Esophagus squamous epithelium (tissue), 4 donors: ENCODE measurements at regions not wholly inside any gene's neighbourhood (a gene's known extent, or its start where the extent isn't known, plus 50 kb on each side); places are given as distances from the start of the nearest gene placed in this dataset.

ENCODE experiments used
- CTCF ChIP-seq, 6 experiments: fragments of 450-650 bp in 4 of 6; fragments of 200-600 bp in 2 of 6; sonication (generic) in 2 of 6; IDR thresholded peaks; one replicate each; pipeline ENCODE4 v1.5.1; 2016 to 2019; ENCODE audit warnings: antibody characterized with exemption in 6 of 6, mild to moderate bottlenecking in 4 of 6, moderate library complexity in 4 of 6
- POLR2A ChIP-seq, 4 donors: fragments of 450-650 bp; IDR thresholded peaks; one replicate each; pipeline ENCODE4 v1.6.1; 2017; ENCODE audit warnings: antibody characterized with exemption in 4 of 4, mild to moderate bottlenecking in 4 of 4, moderate library complexity in 3 of 4

GRCh38 chr6:76420094-76420493, 347.6 kb upstream of the IMPG1 start:
- TF ChIP-seq CTCF (IDR thresholded peaks at IDR 0.05): no peak
- TF ChIP-seq POLR2A (IDR thresholded peaks at IDR 0.05): no peak
